NCI-H2171 treated with DMSO at 0.1 percent for 48 hours (cell line): ENCODE measurements at regions not wholly inside any gene's neighbourhood (a gene's known extent, or its start where the extent isn't known, plus 50 kb on each side); places are given as distances from the start of the nearest gene placed in this dataset.
A peak's percentile ranks its signal among the peaks of the same experiment; 100 is the strongest.
"Not testable (repeated sequence)": the region's sequence is repeated elsewhere in the genome, so short reads cannot be mapped to it uniquely, and the experiment has no call there.

ENCODE experiments used
- DNase-seq: peaks from one replicate; lab custom pipeline; 2025; lab: John Stamatoyannopoulos, UW

DNA sequence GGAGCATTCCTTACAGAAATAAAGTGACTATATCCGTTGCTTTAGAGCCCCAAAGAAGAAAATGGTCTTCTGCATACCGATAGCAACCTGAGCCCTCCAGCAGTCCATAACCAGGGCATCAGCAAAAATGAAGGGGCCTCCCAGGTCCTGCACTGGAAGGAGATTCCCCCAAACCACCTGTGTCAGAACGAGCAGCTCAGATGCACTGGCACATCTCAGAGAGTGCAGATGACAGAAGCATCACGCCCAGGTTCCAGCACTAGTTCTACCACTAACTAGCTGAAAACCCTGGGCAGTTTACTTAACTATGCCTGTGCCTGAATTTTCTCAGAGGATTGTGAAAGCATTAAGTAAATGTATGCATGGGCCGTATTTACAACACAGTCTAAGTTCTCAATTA is 466.7 kb upstream of the MYT1L start:
- no peak for DNase-seq

DNA sequence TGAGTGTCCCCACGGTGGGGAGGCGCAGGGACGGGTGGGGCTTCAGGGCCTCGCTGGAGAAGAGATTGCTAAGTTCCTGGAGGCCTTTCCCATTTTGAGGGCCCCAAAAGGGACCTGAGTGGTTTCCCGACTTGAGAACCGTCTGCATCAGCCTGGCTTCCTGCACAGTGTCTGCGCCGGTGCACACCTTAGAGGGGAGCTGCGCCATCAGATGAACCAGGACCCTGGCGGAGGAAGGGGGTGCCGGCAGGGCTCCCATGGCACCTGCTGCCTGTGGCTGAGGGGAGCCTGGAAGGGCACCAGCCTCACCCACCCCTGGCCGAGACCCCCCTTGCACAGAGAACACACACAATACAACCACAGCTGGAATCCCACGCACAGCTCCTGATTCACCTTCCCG is 465.1 kb upstream of the MYT1L start:
- DNase-seq, result no peak

DNA sequence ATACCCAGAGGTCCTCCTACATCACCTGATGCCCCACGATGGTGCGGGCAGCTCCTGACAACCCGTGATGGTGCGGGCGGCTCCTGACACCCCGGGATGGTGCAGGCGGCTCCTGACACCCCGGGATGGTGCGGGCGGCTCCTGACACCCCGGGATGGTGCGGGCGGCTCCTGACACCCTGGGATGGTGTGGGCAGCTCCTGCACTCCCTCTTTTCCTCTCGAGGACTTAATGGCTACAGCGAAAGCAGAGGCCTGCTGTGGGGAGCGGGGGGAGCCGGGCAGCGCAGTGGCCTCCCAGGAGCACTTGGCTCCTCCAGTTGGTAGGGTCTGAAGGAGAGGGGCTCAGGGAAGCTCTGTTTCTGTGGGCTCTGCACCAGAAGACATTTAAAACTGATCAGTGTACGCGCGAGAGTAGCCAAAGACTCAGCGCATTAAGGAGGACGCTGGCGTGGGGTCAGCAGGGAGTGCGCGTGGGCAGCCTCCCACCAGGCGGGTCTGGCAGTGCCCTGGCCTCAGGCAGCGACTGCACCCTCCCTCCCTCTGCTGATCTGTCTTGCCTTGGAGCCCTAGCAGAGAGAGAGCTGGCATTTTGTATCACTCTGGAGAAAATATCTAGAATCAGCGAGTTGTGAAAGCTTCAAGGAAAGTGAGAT is 464.5 kb upstream of the MYT1L start:
- DNase-seq, result no peak

DNA sequence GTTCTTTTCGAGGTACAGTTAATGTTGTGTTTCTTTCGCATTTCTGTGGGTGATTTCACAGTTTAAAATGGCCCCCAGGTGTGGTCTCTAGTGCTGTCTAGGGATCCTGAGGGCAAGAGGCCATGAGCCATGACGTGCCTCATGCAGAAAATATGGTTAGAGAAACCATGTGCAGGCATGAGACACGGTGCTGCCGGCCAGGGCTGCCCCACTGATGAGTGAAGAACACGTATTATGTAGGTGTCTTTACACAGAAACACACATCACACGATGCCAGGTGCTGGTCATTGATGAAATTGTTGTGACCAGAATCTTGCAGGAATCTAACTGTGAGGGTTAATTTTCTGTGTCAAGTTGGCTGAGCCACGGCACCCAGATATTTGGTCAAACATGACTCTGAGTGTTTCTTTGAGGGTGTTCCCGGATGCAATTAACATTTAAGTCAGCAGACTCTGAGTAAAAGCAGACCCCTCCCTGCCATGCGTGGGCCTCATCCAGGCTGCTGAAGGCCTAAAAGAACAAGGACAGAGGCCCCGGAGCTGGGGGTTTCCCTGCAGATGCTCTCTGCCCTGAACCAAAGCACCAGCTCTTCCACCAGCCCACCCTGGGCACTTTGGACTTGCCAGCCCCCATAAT is 463.0 kb upstream of the MYT1L start:
- no peak for DNase-seq

DNA sequence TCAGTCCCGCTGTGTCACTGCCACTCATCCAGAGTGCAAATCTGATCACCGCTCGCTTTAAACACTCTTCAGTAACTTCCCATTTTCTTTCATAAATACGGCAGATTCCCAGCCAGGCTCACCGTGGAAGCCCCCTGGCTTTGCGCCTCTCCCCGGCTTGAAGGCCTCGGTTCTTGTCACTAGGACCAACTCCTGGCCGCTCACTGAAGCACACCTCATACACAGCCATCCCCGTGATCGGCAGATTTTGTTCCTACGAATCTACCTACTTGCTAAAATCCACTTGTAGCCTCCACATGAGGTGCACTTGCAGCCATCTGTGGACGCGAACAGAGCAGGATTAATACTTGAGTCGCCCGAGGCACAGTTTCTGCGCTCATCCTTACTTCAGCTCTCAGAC is 462.4 kb upstream of the MYT1L start:
- no peak for DNase-seq

DNA sequence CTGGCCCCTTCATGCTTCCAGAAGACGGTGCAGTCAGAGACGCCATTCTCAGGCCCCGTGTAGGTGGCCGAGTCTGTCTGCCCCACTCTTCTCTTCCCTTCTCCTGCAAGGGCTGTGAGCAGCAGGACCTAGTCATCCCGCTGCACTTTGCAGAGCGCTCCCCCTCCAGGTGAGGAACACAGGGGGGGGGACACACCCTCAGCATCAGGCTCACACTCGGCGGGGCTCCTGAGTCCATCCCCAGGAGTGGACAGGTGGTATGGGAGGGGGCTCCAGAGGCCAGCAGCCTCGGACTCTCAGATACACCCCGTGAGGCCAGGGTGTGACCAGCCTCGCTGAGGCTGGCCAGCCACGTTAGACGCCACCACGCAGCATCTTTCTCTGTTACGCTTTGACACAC is 460.5 kb upstream of the MYT1L start:
- DNase-seq, result no peak

DNA sequence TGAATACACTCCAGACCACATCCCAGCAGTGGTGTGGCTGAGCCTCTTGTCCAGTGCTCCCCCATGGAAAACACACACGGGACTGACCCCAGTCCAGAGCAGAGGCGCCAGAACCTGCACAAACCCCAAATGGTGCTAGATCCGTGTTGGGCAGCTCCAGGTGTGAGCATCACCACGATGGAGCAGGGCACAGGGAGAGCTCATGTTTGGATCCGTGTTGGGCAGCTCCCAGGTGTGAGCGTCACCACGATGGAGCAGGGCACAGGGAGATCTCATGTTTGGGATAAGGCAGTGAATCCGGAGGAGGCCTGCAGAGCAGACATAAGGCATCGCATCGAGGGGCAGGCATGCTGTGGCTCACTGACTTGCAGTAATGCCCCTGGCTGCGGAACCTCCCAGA is 460.0 kb upstream of the MYT1L start:
- no peak for DNase-seq

DNA sequence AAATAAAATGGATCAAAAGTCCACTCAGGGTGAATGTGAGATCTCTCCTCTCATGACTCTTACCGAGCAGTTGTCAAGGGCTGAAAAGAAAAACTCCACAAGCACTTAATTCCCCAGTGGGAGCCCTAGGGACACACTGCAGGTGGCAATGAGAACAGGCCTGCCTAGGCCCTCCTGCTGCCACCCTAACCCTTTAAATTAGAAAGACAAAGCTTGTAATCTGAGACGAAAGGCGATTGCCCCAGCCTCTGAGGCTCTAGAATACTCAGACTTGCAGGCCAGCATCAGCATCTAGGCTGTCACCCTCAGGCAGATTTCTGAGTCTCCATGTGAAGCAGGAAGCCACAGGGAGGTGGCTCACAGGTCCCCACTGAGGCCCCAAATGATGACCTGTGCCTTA is 457.0 kb upstream of the MYT1L start:
- DNase-seq, result peak; percentile 84

DNA sequence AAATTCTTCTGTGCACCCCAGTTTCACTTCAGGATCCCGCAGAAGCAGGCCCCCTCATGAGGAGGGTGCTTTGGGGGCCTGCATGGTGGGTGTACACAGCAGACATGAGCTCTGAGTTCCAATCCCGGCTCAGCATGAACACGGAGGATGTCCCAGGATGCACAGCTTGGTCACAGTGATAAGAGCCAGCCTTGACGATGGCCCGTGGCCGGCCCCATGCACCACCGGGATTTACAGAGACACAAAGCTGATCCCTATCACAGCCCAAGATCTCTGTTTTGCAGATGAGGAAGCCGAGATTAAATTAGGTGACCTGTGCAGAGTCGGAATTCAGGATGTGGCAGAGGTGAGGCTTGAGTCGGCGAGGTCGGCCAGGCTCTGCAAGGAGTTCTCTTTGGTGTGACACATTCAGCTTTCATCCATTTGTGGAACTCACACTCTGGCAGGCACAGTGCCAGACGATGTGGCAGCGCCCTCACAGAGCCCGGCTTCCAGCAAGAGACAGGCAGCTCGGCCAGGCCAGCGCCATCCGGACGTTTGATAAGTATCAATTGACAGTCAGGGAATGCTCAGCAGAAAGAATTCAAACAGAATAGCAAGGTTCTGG is 456.3 kb upstream of the MYT1L start:
- peak; percentile 41 for DNase-seq

DNA sequence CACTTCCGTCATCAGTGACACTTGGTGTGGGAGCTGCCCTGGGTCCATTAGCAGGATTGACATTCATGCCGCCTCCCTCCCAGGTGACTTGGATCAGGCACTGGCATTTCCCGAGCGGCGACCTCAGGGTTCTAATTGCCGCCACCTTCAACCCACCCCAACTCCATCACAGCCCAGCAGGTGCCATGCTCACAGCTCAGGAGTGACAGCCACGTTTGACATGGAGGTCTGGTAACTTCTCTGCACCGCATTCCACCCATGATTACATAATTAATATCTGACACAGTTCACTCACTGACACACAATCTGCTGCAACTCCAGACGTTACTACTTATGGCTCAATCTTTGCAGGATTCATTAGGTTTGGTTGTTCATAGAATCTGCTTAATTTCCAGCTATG is 450.9 kb upstream of the MYT1L start:
- no peak for DNase-seq

DNA sequence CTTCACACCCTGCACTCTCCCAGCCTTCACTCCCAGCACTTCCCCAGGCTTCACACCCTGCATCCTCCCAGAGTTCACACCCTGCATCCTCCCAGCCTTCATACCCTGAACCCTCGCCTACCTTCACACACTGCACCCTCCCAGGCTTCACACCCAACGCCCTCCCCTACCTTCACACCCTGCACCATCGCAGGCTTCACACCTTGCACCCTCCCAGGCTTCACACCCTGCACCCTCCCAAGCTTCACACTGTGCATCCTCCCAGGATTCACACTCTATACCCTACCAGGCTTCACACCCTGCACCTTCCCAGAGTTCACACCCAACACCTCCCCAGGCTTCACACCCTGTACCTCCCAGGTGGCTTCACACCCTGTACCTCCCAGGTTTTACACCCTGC is 448.7 kb upstream of the MYT1L start:
- no peak for DNase-seq

DNA sequence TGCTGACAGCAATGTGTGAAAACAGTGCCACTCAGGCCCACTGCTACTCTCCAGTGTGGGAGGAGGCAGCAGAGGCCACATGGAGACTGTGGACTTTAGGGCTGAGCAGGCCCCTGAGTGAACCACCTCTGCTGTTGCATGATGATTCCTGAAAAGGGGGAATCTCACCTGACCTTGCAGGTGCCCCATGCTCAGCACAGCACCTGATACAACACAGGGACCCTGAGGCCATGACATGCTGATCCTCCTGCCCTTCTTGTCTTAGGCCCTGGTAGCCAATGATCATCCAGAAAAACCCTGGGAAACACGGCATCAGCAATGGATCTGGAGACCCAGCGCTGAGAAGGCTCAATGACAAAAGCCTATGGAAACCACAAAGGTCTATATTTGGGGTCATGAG is 446.8 kb upstream of the MYT1L start:
- no peak for DNase-seq

DNA sequence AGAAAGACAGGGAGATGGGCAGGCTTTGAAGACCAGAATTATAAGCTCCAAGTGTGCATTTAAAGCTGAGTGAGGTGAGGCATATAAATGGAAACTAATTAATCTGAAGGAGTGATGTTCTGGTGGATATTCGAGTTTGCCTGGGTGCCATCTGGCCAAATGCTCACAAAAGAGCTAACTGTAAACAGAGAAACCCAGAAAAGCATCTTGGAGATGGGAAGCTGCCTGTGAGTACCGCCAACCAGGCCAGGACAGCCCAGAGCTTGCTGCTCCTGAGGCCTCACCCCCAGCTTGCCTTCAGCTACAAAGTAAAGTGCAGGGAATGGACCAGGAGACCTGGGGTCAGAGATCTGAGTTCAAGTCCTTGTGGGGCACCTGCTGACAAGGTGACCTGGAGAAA is 446.1 kb upstream of the MYT1L start:
- DNase-seq, result peak; percentile 80

DNA sequence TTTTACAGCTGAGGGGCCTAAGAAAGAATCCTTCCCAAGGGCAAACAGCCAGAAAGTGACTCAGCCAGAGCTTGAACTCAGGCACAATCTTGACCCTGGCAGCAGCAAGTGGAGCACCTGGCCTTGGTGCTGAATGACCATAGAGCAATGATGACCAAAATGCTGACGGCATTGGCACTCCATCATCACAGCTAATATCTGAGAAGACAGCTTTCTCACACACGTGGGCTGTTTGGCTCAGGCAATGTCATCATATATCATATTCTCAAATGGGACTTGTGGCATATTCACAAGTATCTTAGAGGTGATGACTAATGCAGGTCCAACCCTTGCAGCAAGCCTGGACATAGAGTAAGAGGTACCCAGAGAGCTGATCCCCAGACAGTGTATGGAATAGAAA is 443.9 kb upstream of the MYT1L start:
- DNase-seq, result no peak

DNA sequence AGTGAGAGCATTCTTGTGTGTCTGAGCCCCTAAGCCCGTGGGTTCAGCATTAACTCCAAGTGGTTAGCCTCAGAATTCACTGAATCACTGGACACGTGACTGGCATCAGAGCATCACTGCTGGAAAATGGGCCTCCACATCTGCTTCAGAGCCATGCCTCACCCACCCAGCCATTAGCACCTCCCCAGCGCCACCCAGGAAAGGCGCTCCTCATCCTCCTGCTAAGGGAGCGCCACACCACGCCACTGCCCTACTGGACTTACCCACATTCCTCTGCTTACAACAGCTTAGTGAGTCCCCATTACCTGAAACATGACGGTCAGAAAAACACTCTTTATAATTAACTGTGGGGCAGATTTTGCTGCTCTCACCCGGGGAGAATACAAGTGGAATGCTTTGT is 442.6 kb upstream of the MYT1L start:
- no peak for DNase-seq

DNA sequence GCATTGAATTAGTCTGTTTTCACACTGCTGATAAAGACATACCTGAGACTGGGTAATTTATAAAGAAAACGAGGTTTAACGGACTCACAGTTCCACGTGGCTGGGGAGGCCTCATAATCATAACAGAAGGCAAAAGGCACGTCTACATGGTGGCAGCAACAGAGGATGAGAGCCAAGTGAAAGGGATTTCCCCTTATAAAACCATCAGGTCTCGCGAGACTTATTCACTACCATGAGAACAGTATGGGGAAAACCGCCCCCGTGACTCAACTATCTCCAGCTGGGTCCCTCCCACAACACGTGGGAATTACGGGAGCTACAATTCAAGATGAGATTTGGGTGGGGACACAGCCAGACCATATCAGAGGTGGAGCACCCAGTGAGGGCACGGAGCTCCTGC is 442.0 kb upstream of the MYT1L start:
- not testable (repeated sequence) for DNase-seq

DNA sequence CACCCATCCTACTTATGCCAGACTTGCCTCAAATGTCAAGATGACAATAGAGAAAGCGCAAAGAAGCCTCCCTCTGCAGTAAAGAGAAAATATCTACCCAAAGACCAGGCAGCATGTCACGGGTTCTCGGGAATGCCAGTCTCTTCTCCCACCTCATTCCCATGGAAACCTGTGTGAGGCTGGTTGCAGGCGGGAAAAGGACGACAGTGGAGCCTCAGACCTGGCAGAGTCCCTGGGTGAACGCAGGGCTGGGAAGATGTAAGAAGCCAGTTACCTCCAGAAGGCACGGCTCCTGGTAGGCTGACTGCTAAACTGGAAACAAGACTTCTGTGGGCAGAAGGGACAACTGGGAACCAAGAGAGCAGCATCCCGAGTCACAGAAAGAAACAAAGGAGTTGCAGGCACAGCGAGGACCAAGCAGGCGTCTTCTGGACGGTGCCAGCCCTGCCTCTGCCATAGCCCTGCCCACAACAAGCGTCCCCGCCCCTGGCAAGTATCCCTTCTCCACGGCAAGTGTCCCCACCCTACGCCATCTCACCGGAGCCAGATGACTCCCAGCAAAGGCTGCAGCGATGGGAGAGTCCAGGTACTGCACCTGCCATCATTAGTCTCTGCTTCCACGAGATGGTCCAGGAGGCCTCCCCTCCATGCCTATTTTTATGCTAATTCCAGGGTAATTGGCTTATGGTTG is 440.8 kb upstream of the MYT1L start:
- no peak for DNase-seq

DNA sequence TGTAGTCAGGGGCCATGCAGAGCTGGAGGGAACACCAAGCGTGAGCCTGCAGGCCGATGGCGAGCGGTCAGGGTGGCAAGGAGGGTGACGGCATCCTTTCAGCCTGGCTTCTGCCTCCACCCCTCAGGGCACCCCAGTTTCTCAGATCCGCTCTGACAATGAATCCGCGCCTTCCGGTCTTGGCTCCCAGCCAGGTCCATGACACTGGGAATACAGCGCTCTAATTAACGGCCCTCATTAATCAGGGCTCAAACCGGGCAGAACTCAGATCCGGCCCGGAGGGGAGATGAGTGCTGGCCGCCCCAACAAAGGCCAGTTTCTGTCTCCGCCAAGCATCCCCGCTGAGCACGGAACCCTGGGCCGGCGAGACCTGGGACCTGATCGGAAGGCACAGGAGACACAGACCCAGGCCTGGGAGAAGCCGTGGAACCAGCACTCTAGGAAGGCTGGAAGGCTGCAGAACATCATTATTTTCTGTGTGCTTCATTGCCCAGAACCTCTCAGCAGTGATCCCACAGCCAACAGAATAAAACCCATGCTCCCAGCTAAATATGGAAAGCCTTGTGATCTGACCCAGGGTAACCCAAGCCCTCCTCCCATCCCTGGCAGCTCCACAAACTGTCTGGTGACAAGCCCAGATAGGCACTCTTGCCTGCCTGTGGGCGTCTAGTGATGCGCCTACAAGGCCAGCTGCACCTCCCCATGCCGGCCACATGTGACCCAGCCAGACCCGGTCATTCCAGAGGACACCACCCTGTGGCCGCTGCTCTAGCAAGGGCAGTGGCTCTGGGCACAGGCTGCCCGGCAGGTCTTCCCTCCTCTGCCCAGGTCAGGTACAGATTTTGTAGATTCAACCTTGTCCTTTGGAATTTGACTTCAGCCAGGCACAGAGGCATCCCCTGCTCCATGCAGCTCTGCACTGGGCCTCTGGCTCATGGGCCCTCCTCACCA is 438.7 kb upstream of the MYT1L start:
- DNase-seq, result peak; percentile 17

DNA sequence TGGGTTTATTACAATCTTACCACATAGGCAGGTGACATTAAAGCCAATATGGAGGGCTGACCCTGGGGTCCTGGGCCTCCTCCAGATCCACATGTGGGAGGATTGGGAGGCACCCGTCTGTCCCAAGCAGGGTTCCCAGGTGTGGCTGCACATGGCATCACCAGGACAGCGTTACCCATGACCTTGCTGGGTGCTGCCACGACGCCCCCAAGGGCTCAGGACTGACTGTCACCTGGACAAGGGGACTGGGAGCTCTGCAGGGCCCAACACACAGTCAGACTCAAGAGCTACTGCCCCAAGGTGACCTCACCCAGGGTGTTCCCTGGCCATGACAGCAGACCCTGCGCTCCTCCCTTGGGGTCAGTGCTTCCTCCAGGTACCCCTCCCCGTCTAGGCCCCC is 437.4 kb upstream of the MYT1L start:
- DNase-seq, result no peak

DNA sequence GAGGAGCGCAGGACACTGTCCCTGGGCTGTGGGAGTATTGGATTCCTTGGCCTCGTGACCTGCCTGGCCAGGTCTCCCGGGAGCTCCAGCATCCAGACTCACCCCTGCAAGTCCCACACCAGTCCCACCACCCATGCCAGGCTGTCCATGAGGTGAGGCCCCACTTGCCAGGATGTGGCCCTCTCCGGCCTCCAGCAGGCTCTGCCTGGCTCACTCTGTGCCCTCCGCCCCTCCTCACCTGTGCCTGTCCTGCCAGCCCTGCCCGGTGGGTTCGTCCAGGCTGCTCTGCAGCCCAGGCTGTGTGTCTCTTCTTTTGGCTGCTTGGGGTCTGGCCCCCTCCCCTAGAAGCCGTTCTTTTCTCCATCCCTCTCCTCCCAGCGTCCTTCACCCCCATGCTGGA is 436.8 kb upstream of the MYT1L start:
- DNase-seq, result no peak

DNA sequence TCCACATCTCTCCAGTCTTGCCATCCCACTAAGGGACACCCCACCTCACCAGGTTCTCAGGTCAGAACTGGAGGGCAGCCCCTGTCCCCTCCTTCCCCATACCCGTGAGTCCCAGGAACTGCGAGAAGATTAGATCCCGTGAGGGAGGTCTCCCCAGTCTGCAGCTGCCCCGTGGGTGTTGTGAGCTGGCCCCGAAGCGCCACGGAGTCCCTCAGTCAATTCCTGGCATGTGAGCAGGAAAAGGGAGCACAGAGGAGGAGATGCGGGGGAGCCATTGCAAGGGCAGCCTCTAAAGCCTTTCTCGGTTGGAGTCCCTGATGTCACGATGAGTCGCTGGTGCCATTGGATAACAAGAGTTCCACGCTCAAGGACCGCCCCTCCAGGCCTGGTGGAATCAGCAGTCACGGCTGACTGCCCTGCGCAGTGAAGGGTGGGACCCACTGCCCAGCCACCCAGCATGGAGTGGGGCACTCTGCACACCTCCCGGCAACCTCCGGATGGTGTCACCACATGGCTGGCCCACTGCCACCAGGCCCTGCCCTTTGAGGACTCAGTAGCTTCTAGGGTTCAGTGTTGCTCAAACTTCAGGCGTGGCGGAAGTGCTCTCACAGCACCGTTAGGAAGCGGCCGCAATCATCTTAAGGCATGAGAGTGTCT is 434.9 kb upstream of the MYT1L start:
- DNase-seq, result no peak
